ENCODE measurements at regions not wholly inside any gene's neighbourhood (a gene's known extent, or its start where the extent isn't known, plus 50 kb on each side); places are given as distances from the start of the nearest gene placed in this dataset.

- TF ChIP-seq CTCF (IDR thresholded peaks at IDR 0.05) (no peak), POLR2A (IDR thresholded peaks at IDR 0.05) (no peak)
Measured at GRCh38 chr10:52678611-52679010, 94.0 kb downstream of the MBL2 start.
